Large intestine (tissue), 3 donors: ENCODE measurements at regions not wholly inside any gene's neighbourhood (a gene's known extent, or its start where the extent isn't known, plus 50 kb on each side); places are given as distances from the start of the nearest gene placed in this dataset.

Source experiments
- DNase-seq, 2 donors: peaks; one replicate each; pipeline versions ENCODE4 v3.0.0 to v3.0.0-alpha.2; 2013
- H3K27ac ChIP-seq: one replicate; pipeline ENCODE4 v1.5.1; 2013; ENCODE audit warnings: low read length
- H3K27me3 ChIP-seq: 2 replicates; pipeline ENCODE4 v1.6.1; 2013; ENCODE audit warnings: low read length; ENCODE audit not compliant: control insufficient read depth, insufficient read depth
- H3K36me3 ChIP-seq: 2 replicates; pipeline ENCODE4 v1.6.1; 2013; ENCODE audit warnings: low read length; ENCODE audit not compliant: control insufficient read depth, insufficient read depth
- H3K4me1 ChIP-seq: one replicate; pipeline ENCODE4 v1.6.1; 2013; ENCODE audit warnings: low read length; ENCODE audit not compliant: control insufficient read depth, insufficient read depth
- H3K4me3 ChIP-seq: one replicate; pipeline ENCODE4 v1.5.1; 2013; ENCODE audit warnings: low read length
- H3K9me3 ChIP-seq: one replicate; pipeline ENCODE4 v1.6.1; 2013; ENCODE audit warnings: mild to moderate bottlenecking, low read depth, low read length, moderate library complexity; ENCODE audit not compliant: control insufficient read depth
- WGBS: methylation state at CpG from one replicate; pipeline ENCODE4 v1.1.5; 2013; ENCODE audit warnings: low lambda C conversion rate; ENCODE audit not compliant: insufficient coverage; 5-methylcytosine and 5-hydroxymethylcytosine counted together

GRCh38 chr5:29262339-29263123 lies 1931.0 kb upstream of the CDH6 start:
- Histone ChIP-seq H3K4me1 (no peaks in the 10 kb centered on the region), H3K27ac (no peak overlapping the region), H3K9me3 (no peaks in the 10 kb centered on the region), H3K4me3 (no peak overlapping the region), H3K36me3 (no peaks in the 10 kb centered on the region), H3K27me3 (no peaks in the 10 kb centered on the region)
- WGBS = 80% methylated on average over 1 of the region's 3 CpGs
- DNase-seq = no peak

GRCh38 chr5:29261213-29261612 lies 1932.3 kb upstream of the CDH6 start:
- no peak overlapping the region for H3K4me3 ChIP-seq
- no CpG with 5 or more reads among the region's 1 CpG for WGBS
- no peak overlapping the region for H3K27ac ChIP-seq
- H3K9me3 ChIP-seq = no peaks in the 10 kb centered on the region
- H3K27me3 ChIP-seq = no peaks in the 10 kb centered on the region
- no peak for DNase-seq
- H3K36me3 ChIP-seq = no peaks in the 10 kb centered on the region
- no peaks in the 10 kb centered on the region for H3K4me1 ChIP-seq

GRCh38 chr5:29252390-29252789 lies 1941.1 kb upstream of the CDH6 start:
- 100% methylated on average over 1 of the region's 2 CpGs for WGBS
- no peak for DNase-seq
- Histone ChIP-seq H3K27ac (no peak overlapping the region), H3K4me1 (no peaks in the 10 kb centered on the region), H3K9me3 (peaks cover 3% of the 10 kb centered on the region), H3K36me3 (no peaks in the 10 kb centered on the region), H3K4me3 (no peak overlapping the region), H3K27me3 (no peaks in the 10 kb centered on the region)

- H3K36me3 ChIP-seq = no peaks in the 10 kb centered on the region
- H3K9me3 ChIP-seq = peaks cover 3% of the 10 kb centered on the region
- no peak for DNase-seq
- no CpG with 5 or more reads among the region's 2 CpGs for WGBS
- H3K27ac ChIP-seq = no peak overlapping the region
- no peak overlapping the region for H3K4me3 ChIP-seq
- no peaks in the 10 kb centered on the region for H3K4me1 ChIP-seq
- no peaks in the 10 kb centered on the region for H3K27me3 ChIP-seq
Observed at GRCh38 chr5:29247346-29248028, 1946.0 kb upstream of the CDH6 start.

- Histone ChIP-seq H3K27me3 (no peaks in the 10 kb centered on the region), H3K4me3 (no peak overlapping the region), H3K36me3 (no peaks in the 10 kb centered on the region), H3K27ac (no peak overlapping the region), H3K4me1 (no peaks in the 10 kb centered on the region), H3K9me3 (no peaks in the 10 kb centered on the region)
- DNase-seq = no peak
- no CpG with 5 or more reads among the region's 1 CpG for WGBS
Observed at GRCh38 chr5:29240379-29240778, 1953.1 kb upstream of the CDH6 start.

- no peaks in the 10 kb centered on the region for H3K9me3 ChIP-seq
- H3K27ac ChIP-seq = no peak overlapping the region
- H3K4me1 ChIP-seq = no peaks in the 10 kb centered on the region
- no peak for DNase-seq
- no peak overlapping the region for H3K4me3 ChIP-seq
- WGBS = 100% methylated on average over 1 of the region's 4 CpGs
- H3K36me3 ChIP-seq = no peaks in the 10 kb centered on the region
- no peaks in the 10 kb centered on the region for H3K27me3 ChIP-seq
Observed at GRCh38 chr5:29239606-29240005, 1953.9 kb upstream of the CDH6 start.

GRCh38 chr5:29238115-29238514 lies 1955.4 kb upstream of the CDH6 start:
- Histone ChIP-seq H3K4me3 (no peak overlapping the region), H3K4me1 (no peaks in the 10 kb centered on the region), H3K27ac (no peak overlapping the region), H3K36me3 (no peaks in the 10 kb centered on the region), H3K27me3 (no peaks in the 10 kb centered on the region), H3K9me3 (no peaks in the 10 kb centered on the region)
- DNase-seq = no peak
- no CpG with 5 or more reads among the region's 1 CpG for WGBS

GRCh38 chr5:29231154-29231553 lies 1962.3 kb upstream of the CDH6 start:
- no peaks in the 10 kb centered on the region for H3K4me1 ChIP-seq
- no peak overlapping the region for H3K27ac ChIP-seq
- no peak for DNase-seq
- no peaks in the 10 kb centered on the region for H3K27me3 ChIP-seq
- WGBS = 100% methylated on average over 1 of the region's 1 CpG
- H3K9me3 ChIP-seq = no peaks in the 10 kb centered on the region
- H3K36me3 ChIP-seq = no peaks in the 10 kb centered on the region
- no peak overlapping the region for H3K4me3 ChIP-seq

GRCh38 chr5:29230591-29230990 lies 1962.9 kb upstream of the CDH6 start:
- no peaks in the 10 kb centered on the region for H3K4me1 ChIP-seq
- H3K36me3 ChIP-seq = no peaks in the 10 kb centered on the region
- WGBS = 80% methylated on average over 2 of the region's 3 CpGs
- H3K9me3 ChIP-seq = no peaks in the 10 kb centered on the region
- no peak overlapping the region for H3K4me3 ChIP-seq
- H3K27me3 ChIP-seq = no peaks in the 10 kb centered on the region
- H3K27ac ChIP-seq = no peak overlapping the region
- no peak for DNase-seq

- DNase-seq = no peak
- Histone ChIP-seq H3K4me3 (no peak overlapping the region), H3K4me1 (no peaks in the 10 kb centered on the region), H3K9me3 (no peaks in the 10 kb centered on the region), H3K27ac (no peak overlapping the region), H3K36me3 (no peaks in the 10 kb centered on the region), H3K27me3 (no peaks in the 10 kb centered on the region)
- no CpG with 5 or more reads among the region's 2 CpGs for WGBS
Observed at GRCh38 chr5:29229461-29229860, 1964.0 kb upstream of the CDH6 start.

- no peaks in the 10 kb centered on the region for H3K9me3 ChIP-seq
- H3K36me3 ChIP-seq = no peaks in the 10 kb centered on the region
- H3K4me3 ChIP-seq = no peak overlapping the region
- no peak overlapping the region for H3K27ac ChIP-seq
- no peak for DNase-seq
- no peaks in the 10 kb centered on the region for H3K27me3 ChIP-seq
- H3K4me1 ChIP-seq = no peaks in the 10 kb centered on the region
Observed at GRCh38 chr5:29218138-29218537, 1975.3 kb upstream of the CDH6 start.
